Astrocyte of the cerebellum (primary cell): ENCODE measurements at regions not wholly inside any gene's neighbourhood (a gene's known extent, or its start where the extent isn't known, plus 50 kb on each side); places are given as distances from the start of the nearest gene placed in this dataset.

Source experiments
- DNase-seq: peaks from one replicate; pipeline ENCODE4 v3.0.0-alpha.2; 2011; ENCODE audit warnings: low read depth
- H3K4me3 ChIP-seq: 2 replicates; pipeline ENCODE4 v1.5.1; 2011; ENCODE audit warnings: mild to moderate bottlenecking, low read depth, low read length, moderate library complexity
- CTCF ChIP-seq: IDR thresholded peaks from 2 replicates; pipeline ENCODE4 v1.5.1; 2012; ENCODE audit warnings: low read length, low read depth, moderate library complexity, mild to moderate bottlenecking; ENCODE audit errors: missing control alignments
- in situ Hi-C: cut with HindIII; loops from 2 replicates; pipeline ENCODE4 v1.10.0; 2017; ENCODE audit warnings: low sequenced_read_pairs

GRCh38 chr5:10161778-10162177 is 87.9 kb downstream of the ATPSCKMT start:
- in situ Hi-C loops: no loop called here
- no peak for DNase-seq
- no peak overlapping the region for H3K4me3 ChIP-seq
- no peak for TF ChIP-seq CTCF

GRCh38 chr5:10160241-10160640 is 89.4 kb downstream of the ATPSCKMT start:
- no peak for TF ChIP-seq CTCF
- DNase-seq: no peak
- H3K4me3 ChIP-seq: no peak overlapping the region
- in situ Hi-C loops: no loop called here

GRCh38 chr5:10158886-10159285 is 90.8 kb downstream of the ATPSCKMT start:
- in situ Hi-C loops: no loop called here
- no peak overlapping the region for H3K4me3 ChIP-seq
- no peak for DNase-seq
- TF ChIP-seq CTCF: no peak

GRCh38 chr5:10157085-10157669 is 92.5 kb downstream of the ATPSCKMT start:
- no peak for DNase-seq
- no peak for TF ChIP-seq CTCF
- H3K4me3 ChIP-seq: no peak overlapping the region
- in situ Hi-C loops: no loop called here

- in situ Hi-C loops: no loop called here
- TF ChIP-seq CTCF: no peak
- no peak for DNase-seq
- H3K4me3 ChIP-seq: no peak overlapping the region
Measured at GRCh38 chr5:10155897-10156667, 93.6 kb downstream of the ATPSCKMT start.

- no peak for DNase-seq
- in situ Hi-C loops: no loop called here
- no peak overlapping the region for H3K4me3 ChIP-seq
- no peak for TF ChIP-seq CTCF
Measured at GRCh38 chr5:10153808-10154537, 95.7 kb downstream of the ATPSCKMT start.
